K562 (cell line): ENCODE measurements at regions not wholly inside any gene's neighbourhood (a gene's known extent, or its start where the extent isn't known, plus 50 kb on each side); places are given as distances from the start of the nearest gene placed in this dataset.

ENCODE experiments used
- ARID3A ChIP-seq: IDR thresholded peaks from 2 replicates; pipeline ENCODE4 v1.6.1; 2012; ENCODE audit warnings: low read depth, low read length, improper control_type of control experiment, borderline replicate concordance
- CCAR2 ChIP-seq: fragments of 200-400 bp; formaldehyde crosslinking; IDR thresholded peaks from 2 replicates; pipeline ENCODE4 v1.6.1; 2017; ENCODE audit warnings: mild to moderate bottlenecking, low read depth, low read length
- FOXA3 ChIP-seq, 2 experiments: fragments of 450-650 bp in 1 of 2; sonication (generic) in 1 of 2; formaldehyde crosslinking; IDR thresholded peaks in 1 of 2; conservative IDR thresholded peaks in 1 of 2; 2 replicates each; pipeline versions ENCODE4 v1.4.0 to v1.8.0; 2020 to 2022; ENCODE audit warnings: mild to moderate bottlenecking in 2 of 2, missing genetic modification reagents in 1 of 2
- RNF219 ChIP-seq: fragments of 250-450 bp; sonication (Bioruptor Pico); IDR thresholded peaks from 2 replicates; pipeline ENCODE4 v1.5.0; 2022; ENCODE audit warnings: mild to moderate bottlenecking
- TF ChIP-seq, protein P1 (sequence below): fragments of 150-350 bp; conservative IDR thresholded peaks from 2 replicates; pipeline ENCODE4 v1.6.1; 2014; ENCODE audit warnings: low read length

- TF ChIP-seq RNF219 = no peak
- no peak for TF ChIP-seq CCAR2
- TF ChIP-seq, protein P1, sequence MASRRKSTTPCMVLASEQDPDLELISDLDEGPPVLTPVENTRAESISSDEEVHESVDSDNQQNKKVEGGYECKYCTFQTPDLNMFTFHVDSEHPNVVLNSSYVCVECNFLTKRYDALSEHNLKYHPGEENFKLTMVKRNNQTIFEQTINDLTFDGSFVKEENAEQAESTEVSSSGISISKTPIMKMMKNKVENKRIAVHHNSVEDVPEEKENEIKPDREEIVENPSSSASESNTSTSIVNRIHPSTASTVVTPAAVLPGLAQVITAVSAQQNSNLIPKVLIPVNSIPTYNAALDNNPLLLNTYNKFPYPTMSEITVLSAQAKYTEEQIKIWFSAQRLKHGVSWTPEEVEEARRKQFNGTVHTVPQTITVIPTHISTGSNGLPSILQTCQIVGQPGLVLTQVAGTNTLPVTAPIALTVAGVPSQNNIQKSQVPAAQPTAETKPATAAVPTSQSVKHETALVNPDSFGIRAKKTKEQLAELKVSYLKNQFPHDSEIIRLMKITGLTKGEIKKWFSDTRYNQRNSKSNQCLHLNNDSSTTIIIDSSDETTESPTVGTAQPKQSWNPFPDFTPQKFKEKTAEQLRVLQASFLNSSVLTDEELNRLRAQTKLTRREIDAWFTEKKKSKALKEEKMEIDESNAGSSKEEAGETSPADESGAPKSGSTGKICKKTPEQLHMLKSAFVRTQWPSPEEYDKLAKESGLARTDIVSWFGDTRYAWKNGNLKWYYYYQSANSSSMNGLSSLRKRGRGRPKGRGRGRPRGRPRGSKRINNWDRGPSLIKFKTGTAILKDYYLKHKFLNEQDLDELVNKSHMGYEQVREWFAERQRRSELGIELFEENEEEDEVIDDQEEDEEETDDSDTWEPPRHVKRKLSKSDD = no peak
- no peak for TF ChIP-seq ARID3A
- no peak for TF ChIP-seq FOXA3 (CRISPR knock-in tag; conservative IDR thresholded peaks at IDR 0.05 in 1 of 2, IDR thresholded peaks at IDR 0.05 in 1 of 2)
These were observed 424.1 kb downstream of the ZNF385D start for GRCh38 chr3:21326704-21327475.
